Psoas muscle (tissue), 7 donors: ENCODE measurements at regions not wholly inside any gene's neighbourhood (a gene's known extent, or its start where the extent isn't known, plus 50 kb on each side); places are given as distances from the start of the nearest gene placed in this dataset.

Experiments
- ATAC-seq, 4 donors: fragments of 200-7000 bp; cut with Tn5 transposase; one replicate each; pipeline ENCODE4 v1.9.1; 2020; ENCODE audit warnings: moderate library complexity in 3 of 4, mild to moderate bottlenecking in 2 of 4
- DNase-seq, 2 donors: peaks; one replicate each; pipeline ENCODE4 v3.0.0-alpha.2; 2020
- H3K27ac ChIP-seq: fragments of 200-600 bp; one replicate; pipeline ENCODE4 v1.8.0; 2022
- H3K27me3 ChIP-seq, 3 donors: fragments of 200-600 bp in 1 of 3; one replicate each; pipeline versions ENCODE4 v1.6.1 to v1.8.0; 2013 to 2022; ENCODE audit warnings: low read length in 2 of 3, mild to moderate bottlenecking in 2 of 3, moderate library complexity in 1 of 3; ENCODE audit not compliant: insufficient read depth in 3 of 3
- H3K36me3 ChIP-seq, 2 donors: fragments of 200-600 bp in 1 of 2; one replicate each; pipeline versions ENCODE4 v1.6.1 to v1.8.0; 2013 to 2022; ENCODE audit warnings: low read depth in 1 of 2, mild to moderate bottlenecking in 1 of 2, moderate library complexity in 1 of 2; ENCODE audit not compliant: insufficient read depth in 1 of 2
- H3K4me1 ChIP-seq: fragments of 200-600 bp; one replicate; pipeline ENCODE4 v1.8.0; 2022
- H3K4me3 ChIP-seq: fragments of 200-600 bp; one replicate; pipeline ENCODE4 v1.8.0; 2022; ENCODE audit warnings: mild to moderate bottlenecking
- H3K9me3 ChIP-seq: fragments of 200-600 bp; one replicate; pipeline ENCODE4 v1.8.0; 2022
- WGBS, 3 donors: extraction: QIAGEN DNeasy Blood & Tissue Kit; methylation state at CpG; one replicate each; pipeline versions ENCODE4 v1.1.6 to v1.1.7; 2013; 5-methylcytosine and 5-hydroxymethylcytosine counted together
- intact Hi-C, 2 donors: fragments of 100-400 bp; cut with DNase I; formaldehyde crosslinking; loops; one replicate each; pipeline versions ENCODE4 v1.11.0 to v1.14.2; 2022
- TF ChIP-seq, protein P1 (sequence below): fragments of 200-600 bp; IDR thresholded peaks from one replicate; pipeline ENCODE4 v1.8.0; 2022; ENCODE audit warnings: antibody characterized with exemption
- donor health status: healthy with polysubstance abuse.
- donor health status: DM: no; HTN: no; CAD: no; lungs with moderate emphysema.
- donor health status: Bipolar disorder and iron deficiency.
- donor health status: healthy.
- donor health status: DM: yes; HTN: yes; CAD: no.
- donor health status: DM: no; HTN: no; CAD: no.
- donor health status: DM: yes; HTN: yes; CAD: no.

- intact Hi-C loops: no loop called here
- TF ChIP-seq, protein P1, sequence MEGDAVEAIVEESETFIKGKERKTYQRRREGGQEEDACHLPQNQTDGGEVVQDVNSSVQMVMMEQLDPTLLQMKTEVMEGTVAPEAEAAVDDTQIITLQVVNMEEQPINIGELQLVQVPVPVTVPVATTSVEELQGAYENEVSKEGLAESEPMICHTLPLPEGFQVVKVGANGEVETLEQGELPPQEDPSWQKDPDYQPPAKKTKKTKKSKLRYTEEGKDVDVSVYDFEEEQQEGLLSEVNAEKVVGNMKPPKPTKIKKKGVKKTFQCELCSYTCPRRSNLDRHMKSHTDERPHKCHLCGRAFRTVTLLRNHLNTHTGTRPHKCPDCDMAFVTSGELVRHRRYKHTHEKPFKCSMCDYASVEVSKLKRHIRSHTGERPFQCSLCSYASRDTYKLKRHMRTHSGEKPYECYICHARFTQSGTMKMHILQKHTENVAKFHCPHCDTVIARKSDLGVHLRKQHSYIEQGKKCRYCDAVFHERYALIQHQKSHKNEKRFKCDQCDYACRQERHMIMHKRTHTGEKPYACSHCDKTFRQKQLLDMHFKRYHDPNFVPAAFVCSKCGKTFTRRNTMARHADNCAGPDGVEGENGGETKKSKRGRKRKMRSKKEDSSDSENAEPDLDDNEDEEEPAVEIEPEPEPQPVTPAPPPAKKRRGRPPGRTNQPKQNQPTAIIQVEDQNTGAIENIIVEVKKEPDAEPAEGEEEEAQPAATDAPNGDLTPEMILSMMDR: no peak
- no peaks in the 10 kb centered on the region for H3K4me1 ChIP-seq
- 64 to 67% (median 67%) methylated on average over 9 of the region's 9 CpGs for WGBS, 3 donors
- no peak overlapping the region for H3K27ac ChIP-seq
- ATAC-seq: no peak
- peaks cover 0 to 29% (median 9%) of the 10 kb centered on the region in 3 donors for H3K27me3 ChIP-seq
- no peak for DNase-seq
- H3K9me3 ChIP-seq: no peaks in the 10 kb centered on the region
- H3K36me3 ChIP-seq: no peaks in the 10 kb centered on the region
- H3K4me3 ChIP-seq: no peak overlapping the region
Measured at GRCh38 chr17:79239205-79239604, 164.6 kb downstream of the ENGASE start.

DNA sequence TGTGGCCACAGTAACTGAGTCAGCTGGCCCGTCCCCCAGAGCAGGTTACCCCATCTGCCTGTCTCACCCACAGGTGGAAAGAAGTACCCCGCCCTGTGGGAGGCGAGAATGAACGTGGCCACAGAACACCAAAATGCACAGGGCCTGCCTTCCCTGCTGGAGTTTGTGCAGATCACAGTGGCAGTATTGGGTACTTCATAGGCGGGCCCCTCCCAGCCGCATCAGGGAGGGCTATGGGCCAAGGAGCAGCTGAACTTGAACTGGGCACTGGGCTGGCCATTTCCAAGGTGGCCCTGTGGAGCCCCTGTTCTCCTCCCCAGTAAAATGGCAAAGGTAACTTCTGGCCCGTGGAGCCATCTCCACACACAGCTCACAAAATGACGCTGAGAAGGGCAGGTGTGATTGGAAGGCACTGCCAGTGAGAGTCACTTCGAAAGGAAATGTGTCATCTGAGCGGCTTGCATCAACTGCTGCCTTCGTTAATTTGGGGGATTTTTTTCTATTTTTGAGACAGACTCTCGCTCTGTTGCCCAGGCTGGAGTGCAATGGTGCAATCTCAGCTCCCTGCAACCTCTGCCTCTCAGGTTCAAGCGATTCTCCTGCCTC lies 162.9 kb downstream of the ENGASE start:
- Histone ChIP-seq H3K36me3 (no peaks in the 10 kb centered on the region), H3K27ac (no peak overlapping the region), H3K9me3 (no peaks in the 10 kb centered on the region), H3K4me1 (no peaks in the 10 kb centered on the region), H3K27me3 (peaks cover 0 to 26% (median 9%) of the 10 kb centered on the region in 3 donors), H3K4me3 (no peak overlapping the region)
- intact Hi-C loops: no loop called here
- DNase-seq (no peak), ATAC-seq (no peak)
- TF ChIP-seq, protein P1: no peak
- 77 to 80% (median 78%) methylated on average over 12 to 13 of the region's 13 CpGs for WGBS, 3 donors

DNA sequence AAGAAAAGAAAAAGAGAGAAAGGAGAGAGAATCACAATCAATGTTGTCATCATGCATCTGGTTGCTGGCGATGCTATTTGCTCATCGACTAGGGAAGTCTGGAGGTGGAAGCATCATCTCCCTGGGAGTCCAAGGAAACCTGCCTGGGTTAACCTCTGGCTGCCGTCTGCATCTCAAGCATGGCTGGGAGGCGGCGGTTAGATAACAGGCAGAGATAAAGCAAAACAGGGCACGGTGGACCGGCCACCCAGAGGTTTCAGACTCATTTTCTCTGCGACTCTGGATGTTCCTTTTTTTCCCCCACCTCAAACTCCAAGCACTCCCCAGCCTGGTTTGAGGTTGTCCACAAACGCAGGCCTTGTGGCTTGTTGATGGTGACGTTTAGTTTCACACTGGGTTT lies 161.2 kb downstream of the ENGASE start:
- intact Hi-C loops: no loop called here
- H3K27ac ChIP-seq: no peak overlapping the region
- no peaks in the 10 kb centered on the region for H3K9me3 ChIP-seq
- peaks cover 0 to 17% (median 5%) of the 10 kb centered on the region in 3 donors for H3K27me3 ChIP-seq
- 55 to 64% (median 59%) methylated on average over 10 of the region's 10 CpGs for WGBS, 3 donors
- TF ChIP-seq, protein P1: no peak
- no peaks in the 10 kb centered on the region for H3K36me3 ChIP-seq
- DNase-seq (no peak), ATAC-seq (no peak)
- no peak overlapping the region for H3K4me3 ChIP-seq
- H3K4me1 ChIP-seq: no peaks in the 10 kb centered on the region

DNA sequence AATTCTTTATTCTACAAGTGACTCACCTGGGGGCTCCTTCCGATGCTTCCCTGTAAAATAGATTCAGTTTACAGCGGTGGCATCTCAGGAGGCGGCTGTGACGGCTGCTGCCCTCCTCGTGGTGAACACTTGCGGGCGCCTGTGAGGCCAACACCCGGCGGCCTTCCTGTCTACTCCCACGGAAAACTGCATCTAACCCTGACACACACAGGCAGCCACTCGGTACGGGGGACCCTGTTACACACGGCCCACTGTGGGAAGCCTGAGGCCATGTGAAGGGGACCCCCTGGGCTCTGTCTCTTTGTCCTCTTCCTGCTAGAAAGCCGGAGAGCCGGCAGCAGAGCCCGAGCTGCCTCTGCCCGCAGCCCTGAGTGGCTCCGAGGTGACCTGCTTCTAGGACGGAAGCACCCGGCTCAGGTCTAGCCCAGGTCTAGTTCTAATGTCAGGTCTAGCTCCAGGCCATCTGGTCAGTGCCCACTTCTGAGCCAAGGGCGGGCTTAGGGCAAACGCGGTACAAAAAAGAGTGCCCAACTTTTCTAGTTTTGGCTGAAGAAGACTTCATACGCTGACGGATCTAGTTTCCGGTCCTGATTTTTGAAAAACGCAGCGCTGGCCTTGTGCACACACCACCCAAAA lies 159.4 kb downstream of the ENGASE start:
- ATAC-seq: no peak
- intact Hi-C loops: no loop called here
- Histone ChIP-seq H3K27me3 (peaks cover 0 to 6% (median 5%) of the 10 kb centered on the region in 3 donors), H3K4me1 (no peaks in the 10 kb centered on the region), H3K4me3 (no peak overlapping the region), H3K27ac (no peak overlapping the region), H3K36me3 (no peaks in the 10 kb centered on the region), H3K9me3 (no peaks in the 10 kb centered on the region)
- no peak for DNase-seq
- WGBS, 3 donors: 76 to 78% (median 77%) methylated on average over 28 of the region's 28 CpGs
- TF ChIP-seq, protein P1: no peak

DNA sequence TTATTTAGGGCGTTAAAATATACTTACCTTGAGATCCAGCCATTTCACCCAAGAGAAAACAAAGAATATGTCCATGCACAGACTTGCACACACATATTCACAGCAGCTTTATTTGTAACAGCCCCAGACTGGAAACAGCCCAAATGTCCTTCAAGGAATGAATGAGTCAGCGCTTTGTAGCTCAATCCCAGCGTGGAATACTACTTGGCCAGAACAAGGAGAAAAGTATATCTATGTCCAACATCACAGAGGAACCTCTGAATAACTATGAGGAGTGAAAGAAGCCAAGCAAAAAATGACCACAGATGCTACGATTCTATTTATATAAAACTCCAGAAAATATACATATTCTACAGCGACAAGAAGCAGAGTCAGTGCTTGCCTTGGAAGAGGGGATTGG lies 158.3 kb downstream of the ENGASE start:
- Histone ChIP-seq H3K4me3 (no peak overlapping the region), H3K27ac (no peak overlapping the region), H3K36me3 (no peaks in the 10 kb centered on the region), H3K27me3 (peaks cover 0 to 11% (median 7%) of the 10 kb centered on the region in 3 donors), H3K4me1 (no peaks in the 10 kb centered on the region), H3K9me3 (no peaks in the 10 kb centered on the region)
- no peak for ATAC-seq
- 81 to 86% (median 83%) methylated on average over 5 of the region's 5 CpGs for WGBS, 3 donors
- intact Hi-C loops: no loop called here
- no peak for DNase-seq
- TF ChIP-seq, protein P1: no peak
